CD14-positive monocyte (primary cell): ENCODE measurements at regions not wholly inside any gene's neighbourhood (a gene's known extent, or its start where the extent isn't known, plus 50 kb on each side); places are given as distances from the start of the nearest gene placed in this dataset.

Experiments
- DNase-seq, 3 donors: peaks; one replicate each; pipeline ENCODE4 v3.0.0-alpha.2; 2011 to 2022
- H2AFZ ChIP-seq: 2 replicates; pipeline ENCODE4 v1.6.0; 2012; ENCODE audit warnings: mild to moderate bottlenecking, low read depth, low read length, inconsistent platforms; ENCODE audit not compliant: insufficient read depth, poor library complexity, severe bottlenecking
- H3K27ac ChIP-seq, 2 donors: 1 replicate in 1 of 2; 2 replicates in 1 of 2; pipeline ENCODE4 v1.5.1; 2012 to 2013; ENCODE audit warnings: low read length in 2 of 2, control low read depth in 1 of 2, inconsistent platforms in 1 of 2, low read depth in 1 of 2, mild to moderate bottlenecking in 1 of 2
- H3K27me3 ChIP-seq, 2 donors: one replicate each; pipeline versions ENCODE4 v1.6.0 to v1.6.1; 2011 to 2013; ENCODE audit warnings: low read length in 2 of 2; ENCODE audit not compliant: control insufficient read depth in 2 of 2, insufficient read depth in 2 of 2
- H3K36me3 ChIP-seq, 2 donors: replicated peaks in 1 of 2; 1 replicate in 1 of 2; 2 replicates in 1 of 2; pipeline versions ENCODE4 v1.5.1 to v1.6.1; 2012 to 2013; ENCODE audit warnings: low read length in 2 of 2, control low read depth in 1 of 2, inconsistent platforms in 1 of 2, mild to moderate bottlenecking in 1 of 2; ENCODE audit not compliant: insufficient read depth in 2 of 2, control insufficient read depth in 1 of 2
- H3K4me1 ChIP-seq, 2 donors: 1 replicate in 1 of 2; 2 replicates in 1 of 2; pipeline versions ENCODE4 v1.5.1 to v1.6.1; 2012 to 2013; ENCODE audit warnings: low read length in 2 of 2, control low read depth in 1 of 2, inconsistent platforms in 1 of 2, mild to moderate bottlenecking in 1 of 2, moderate library complexity in 1 of 2; ENCODE audit not compliant: insufficient read depth in 2 of 2, control insufficient read depth in 1 of 2
- H3K4me2 ChIP-seq: replicated peaks from 2 replicates; pipeline ENCODE3; 2012; ENCODE audit warnings: low read length, moderate library complexity, mild to moderate bottlenecking; ENCODE audit not compliant: poor library complexity, severe bottlenecking; ENCODE audit errors: extremely low read depth
- H3K4me3 ChIP-seq, 3 experiments: fragments of 200-600 bp in 1 of 3; sonication (generic) in 1 of 3; replicated peaks in 1 of 3; 1 replicate in 2 of 3; 2 replicates in 1 of 3; pipeline ENCODE4 v1.5.1; 2011 to 2013; ENCODE audit warnings: low read length in 3 of 3, mild to moderate bottlenecking in 3 of 3, control low read depth in 2 of 3, low read depth in 2 of 3, inconsistent platforms in 1 of 3, moderate library complexity in 1 of 3
- H3K79me2 ChIP-seq: 2 replicates; pipeline ENCODE4 v1.6.0; 2012; ENCODE audit warnings: mild to moderate bottlenecking, control low read depth, inconsistent platforms, low read length, moderate library complexity; ENCODE audit not compliant: insufficient read depth
- H3K9ac ChIP-seq: 2 replicates; pipeline ENCODE4 v1.6.0; 2017; ENCODE audit warnings: low read length, mild to moderate bottlenecking; ENCODE audit not compliant: insufficient read depth, poor library complexity, severe bottlenecking
- H3K9me3 ChIP-seq, 2 donors: replicated peaks in 1 of 2; 1 replicate in 1 of 2; 2 replicates in 1 of 2; pipeline versions ENCODE4 v1.5.1 to v1.6.1; 2012 to 2013; ENCODE audit warnings: low read length in 2 of 2, control low read depth in 1 of 2; ENCODE audit not compliant: control insufficient read depth in 1 of 2, insufficient read depth in 1 of 2
- H4K20me1 ChIP-seq: 2 replicates; pipeline ENCODE4 v1.6.0; 2012; ENCODE audit warnings: mild to moderate bottlenecking, low read length, control low read depth, moderate library complexity; ENCODE audit not compliant: insufficient read depth
- H3K27ac Mint-ChIP-seq, 7 donors: one replicate each; pipeline ENCODE4 v1.8.0; 2020; ENCODE audit warnings: mild to moderate bottlenecking in 7 of 7, mixed read lengths in 7 of 7, moderate library complexity in 6 of 7, inconsistent platforms in 2 of 7
- H3K27me3 Mint-ChIP-seq, 3 donors: one replicate each; pipeline ENCODE4 v1.8.0; 2021 to 2022; ENCODE audit warnings: low read depth in 3 of 3, mild to moderate bottlenecking in 3 of 3, mixed read lengths in 3 of 3, moderate library complexity in 3 of 3, inconsistent platforms in 1 of 3
- H3K36me3 Mint-ChIP-seq, 2 donors: one replicate each; pipeline ENCODE4 v1.8.0; 2020; ENCODE audit warnings: mixed read lengths in 2 of 2, inconsistent platforms in 1 of 2, mild to moderate bottlenecking in 1 of 2
- H3K4me1 Mint-ChIP-seq: one replicate; pipeline ENCODE4 v1.8.0; 2020; ENCODE audit warnings: mild to moderate bottlenecking, mixed read lengths
- H3K4me3 Mint-ChIP-seq, 2 donors: one replicate each; pipeline ENCODE4 v1.8.0; 2020; ENCODE audit warnings: mild to moderate bottlenecking in 2 of 2, mixed read lengths in 2 of 2, moderate library complexity in 1 of 2
- H3K9me3 Mint-ChIP-seq, 7 donors: one replicate each; pipeline ENCODE4 v1.8.0; 2020 to 2022; ENCODE audit warnings: mixed read lengths in 7 of 7, mild to moderate bottlenecking in 6 of 7, moderate library complexity in 6 of 7, inconsistent platforms in 2 of 7
- CTCF ChIP-seq: fragments of 200-600 bp; IDR thresholded peaks from one replicate; pipeline ENCODE4 v1.8.0; 2022; ENCODE audit warnings: antibody characterized with exemption, mild to moderate bottlenecking
- WGBS: methylation state at CpG from one replicate; pipeline ENCODE4 v1.1.5; 2013; ENCODE audit warnings: missing lambda C conversion rate; ENCODE audit not compliant: insufficient coverage; 5-methylcytosine and 5-hydroxymethylcytosine counted together
- intact Hi-C, 2 donors: fragments of 100-400 bp; cut with micrococcal nuclease; formaldehyde crosslinking; loops; one replicate each; pipeline versions ENCODE4 v1.15.0 to v1.15.1; 2023

GRCh38 chr5:92998456-92998855 lies 582.6 kb downstream of the NR2F1-AS1 start:
- no peak for DNase-seq
- Mint-ChIP-seq H3K36me3 (no peaks in the 10 kb centered on the region), H3K27ac (no peak overlapping the region), H3K9me3 (peaks cover 0 to 18% (median 6%) of the 10 kb centered on the region in 7 donors), H3K4me1 (no peaks in the 10 kb centered on the region), H3K27me3 (no peaks in the 10 kb centered on the region), H3K4me3 (no peak overlapping the region)
- intact Hi-C loops: no loop called here
- Histone ChIP-seq H3K27ac (no peak overlapping the region), H2AFZ (no peak overlapping the region), H3K4me2 (no peak overlapping the region), H3K9ac (no peak overlapping the region), H3K36me3 (no peaks in the 10 kb centered on the region), H3K27me3 (no peaks in the 10 kb centered on the region), H3K9me3 (peaks cover 11 to 21% of the 10 kb centered on the region in 2 donors), H3K4me3 (no peak overlapping the region), H3K4me1 (no peaks in the 10 kb centered on the region), H4K20me1 (no peaks in the 10 kb centered on the region), H3K79me2 (no peaks in the 10 kb centered on the region)
- no peak for TF ChIP-seq CTCF
- 95% methylated on average over 3 of the region's 5 CpGs for WGBS

DNA sequence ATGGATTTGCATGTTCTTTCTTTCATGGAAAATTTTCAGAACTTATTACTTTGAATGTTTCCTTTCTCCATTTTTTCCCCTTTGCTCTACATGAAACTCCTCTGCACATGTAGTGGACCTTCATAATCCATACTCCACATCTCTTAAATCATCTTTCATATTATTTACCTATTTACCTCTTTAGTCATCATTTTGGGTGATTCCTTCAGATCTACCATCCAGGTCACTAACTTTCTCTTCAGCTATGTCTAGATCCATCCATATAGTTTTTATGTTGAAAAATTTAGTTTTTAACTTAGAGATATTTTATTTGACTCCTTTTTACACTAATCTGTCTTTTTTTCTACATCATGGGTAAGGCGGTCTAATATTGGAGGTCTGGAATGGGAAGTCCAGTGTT lies 586.6 kb downstream of the NR2F1-AS1 start:
- no peaks in the 10 kb centered on the region for H3K79me2 ChIP-seq
- H3K9me3 Mint-ChIP-seq: peaks cover 0 to 10% (median 2%) of the 10 kb centered on the region in 7 donors
- H3K4me2 ChIP-seq: no peak overlapping the region
- intact Hi-C loops: no loop called here
- no peaks in the 10 kb centered on the region for H3K4me1 Mint-ChIP-seq
- no peaks in the 10 kb centered on the region for H3K36me3 Mint-ChIP-seq
- no peak for TF ChIP-seq CTCF
- H3K4me1 ChIP-seq: no peaks in the 10 kb centered on the region
- H4K20me1 ChIP-seq: no peaks in the 10 kb centered on the region
- DNase-seq: no peak
- no peaks in the 10 kb centered on the region for H3K27me3 Mint-ChIP-seq
- H3K36me3 ChIP-seq: no peaks in the 10 kb centered on the region
- no peaks in the 10 kb centered on the region for H3K27me3 ChIP-seq
- no peak overlapping the region for H3K27ac ChIP-seq
- H3K27ac Mint-ChIP-seq: no peak overlapping the region
- WGBS: no CpG with 5 or more reads among the region's 1 CpG
- no peak overlapping the region for H3K4me3 Mint-ChIP-seq
- no peak overlapping the region for H3K9ac ChIP-seq
- H2AFZ ChIP-seq: no peak overlapping the region
- peaks cover 2 to 12% of the 10 kb centered on the region in 2 donors for H3K9me3 ChIP-seq
- no peak overlapping the region for H3K4me3 ChIP-seq
